HG03045 (cell line): ENCODE measurements at regions not wholly inside any gene's neighbourhood (a gene's known extent, or its start where the extent isn't known, plus 50 kb on each side); places are given as distances from the start of the nearest gene placed in this dataset.

Experiments
- ATAC-seq: cut with Tn5 transposase; IDR thresholded peaks from one replicate; pipeline ENCODE4 v1.9.1; 2021; ENCODE audit warnings: mild to moderate bottlenecking, moderate library complexity; ENCODE audit not compliant: unreplicated experiment

- no peak for ATAC-seq
Observed at GRCh38 chr4:189436207-189436606, 504.5 kb upstream of the FRG1 start.

DNA sequence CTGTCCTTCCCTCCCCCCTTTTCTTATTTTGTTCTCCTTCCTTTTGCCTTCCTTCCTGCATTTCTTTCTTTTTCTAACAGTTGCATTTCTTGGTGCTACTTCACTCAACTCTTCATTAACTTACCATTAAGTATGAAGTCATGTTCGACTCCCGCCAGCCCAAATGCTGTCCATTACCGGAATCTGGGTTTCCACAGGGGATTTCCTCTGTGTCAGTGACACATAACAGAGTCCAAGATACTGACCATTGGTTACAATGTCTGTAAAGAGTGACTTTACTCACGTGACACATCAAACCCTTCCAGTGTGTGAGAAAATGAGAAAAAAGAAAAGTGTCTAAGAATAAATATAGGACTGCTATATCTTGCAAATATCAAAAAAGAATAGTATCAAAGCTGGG, 500.0 kb upstream of the FRG1 start:
- ATAC-seq, result no peak

GRCh38 chr4:189443341-189443740, 497.3 kb upstream of the FRG1 start:
- ATAC-seq, result no peak

DNA sequence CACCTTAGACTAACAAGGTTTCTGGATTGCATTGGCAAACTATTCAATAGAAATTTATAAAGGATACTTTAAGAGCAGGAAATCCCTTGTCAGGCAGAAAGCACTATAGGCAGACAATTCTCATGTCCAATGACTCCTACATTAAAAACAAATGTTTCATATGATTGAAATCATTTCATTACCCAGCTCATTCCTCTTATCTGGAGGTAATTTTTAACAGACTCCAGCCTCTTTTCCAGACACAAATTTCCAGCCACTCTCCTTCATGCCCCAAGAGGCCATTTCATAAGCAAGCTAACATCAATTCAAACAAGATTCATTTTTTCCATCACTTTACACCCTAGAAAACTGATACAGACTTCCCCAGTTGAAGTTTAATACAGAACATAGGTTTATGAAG, 495.1 kb upstream of the FRG1 start:
- ATAC-seq, result no peak

- no peak for ATAC-seq
Observed at GRCh38 chr4:189463734-189464133, 476.9 kb upstream of the FRG1 start.

- no peak for ATAC-seq
Observed at GRCh38 chr4:189494407-189494806, 446.3 kb upstream of the FRG1 start.

DNA sequence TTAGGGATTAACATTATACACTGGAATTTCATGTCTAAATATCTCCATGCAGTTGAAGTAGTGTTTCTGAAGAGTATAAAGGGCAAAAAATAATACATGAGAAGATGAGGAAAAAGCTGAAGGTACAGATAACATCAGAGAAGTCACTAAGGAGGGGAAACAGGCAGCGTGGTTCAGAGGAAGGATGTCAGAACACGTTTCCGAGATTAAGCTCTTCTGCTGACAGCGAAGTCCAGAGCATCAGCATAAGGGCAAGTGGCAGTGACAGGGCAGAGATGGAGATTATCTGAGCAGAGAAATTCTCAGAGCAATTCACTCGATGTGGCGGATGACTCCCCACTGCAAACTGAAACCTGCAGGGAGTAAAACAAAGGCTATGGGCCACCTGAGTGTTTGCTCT, 443.2 kb upstream of the FRG1 start:
- ATAC-seq, result no peak

GRCh38 chr4:189497996-189498395, 442.7 kb upstream of the FRG1 start:
- no peak for ATAC-seq

DNA sequence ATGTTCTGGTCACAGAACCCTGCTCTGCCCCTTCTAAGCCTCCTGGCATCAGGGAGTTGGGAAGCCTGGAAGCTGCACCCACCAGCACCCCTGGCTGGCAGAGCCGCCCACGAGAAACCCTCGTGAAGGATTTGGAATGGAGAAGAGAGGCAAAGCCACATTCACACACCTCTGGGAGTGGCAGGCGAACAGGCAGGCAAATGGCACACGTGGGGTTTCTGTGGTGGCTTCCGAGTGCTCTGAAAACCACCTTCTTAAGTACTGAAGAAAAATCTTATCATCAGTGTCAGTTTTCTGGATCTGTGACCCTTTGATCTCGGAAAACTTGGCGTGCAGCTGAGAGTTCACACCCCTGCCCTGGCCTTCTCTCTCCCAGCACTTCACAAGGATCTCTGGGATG, 442.2 kb upstream of the FRG1 start:
- no peak for ATAC-seq

- ATAC-seq, result no peak
Observed at GRCh38 chr4:189499696-189500095, 441.0 kb upstream of the FRG1 start.

DNA sequence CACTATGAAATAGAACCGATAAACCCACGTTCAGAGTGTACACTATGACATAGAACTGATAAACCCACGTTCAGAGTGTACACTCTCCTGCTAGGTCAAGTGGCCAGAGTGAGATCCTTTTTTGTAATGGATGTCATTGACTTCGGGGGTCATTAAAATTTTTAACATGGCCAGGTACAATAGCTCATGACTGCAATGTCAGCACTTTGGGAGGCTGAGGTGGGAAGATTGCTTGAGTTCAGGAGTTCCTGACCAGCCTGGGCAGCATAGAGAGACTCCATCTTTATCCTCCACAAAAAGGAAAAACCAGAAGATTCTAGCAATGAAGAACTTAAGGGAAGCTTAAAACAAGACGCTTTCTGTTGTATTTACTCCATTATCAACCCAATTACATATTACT, 439.7 kb upstream of the FRG1 start:
- ATAC-seq, result no peak

GRCh38 chr4:189502841-189503435, 437.7 kb upstream of the FRG1 start:
- peak; percentile 49 for ATAC-seq

GRCh38 chr4:189504220-189504619, 436.5 kb upstream of the FRG1 start:
- ATAC-seq, result no peak

DNA sequence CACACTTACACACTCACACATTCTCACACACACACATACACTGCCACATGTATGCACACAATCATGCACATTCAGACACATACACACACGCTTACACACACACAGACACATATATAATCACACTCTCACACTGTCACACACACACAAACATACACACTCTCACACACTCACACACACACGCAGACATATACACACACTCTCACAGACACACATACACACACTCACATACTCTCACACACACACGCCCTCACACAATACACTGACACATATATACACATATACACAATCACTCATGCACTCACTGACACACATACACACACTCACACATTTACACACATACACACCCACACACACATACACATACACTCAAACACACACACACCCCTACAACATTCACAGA, 435.3 kb upstream of the FRG1 start:
- no peak for ATAC-seq

- ATAC-seq, result no peak
Observed at GRCh38 chr4:189506080-189506479, 434.6 kb upstream of the FRG1 start.

DNA sequence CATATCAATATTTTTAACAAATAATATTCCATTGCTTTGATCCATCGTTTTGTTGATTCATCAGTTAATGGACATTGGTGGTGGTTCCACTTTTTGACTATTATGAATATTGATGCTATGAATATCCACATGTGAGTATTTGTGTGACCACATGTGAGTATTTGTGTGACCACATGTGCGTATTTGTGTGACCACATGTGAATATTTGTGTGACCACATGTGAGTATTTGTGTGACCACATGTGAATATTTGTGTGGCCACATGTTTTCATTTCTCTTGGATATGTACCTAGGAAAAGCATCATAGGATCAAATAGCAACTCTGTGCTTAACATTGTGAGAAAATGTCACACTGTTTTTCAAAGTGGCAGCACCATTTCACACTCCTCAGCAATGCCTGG, 433.6 kb upstream of the FRG1 start:
- no peak for ATAC-seq

DNA sequence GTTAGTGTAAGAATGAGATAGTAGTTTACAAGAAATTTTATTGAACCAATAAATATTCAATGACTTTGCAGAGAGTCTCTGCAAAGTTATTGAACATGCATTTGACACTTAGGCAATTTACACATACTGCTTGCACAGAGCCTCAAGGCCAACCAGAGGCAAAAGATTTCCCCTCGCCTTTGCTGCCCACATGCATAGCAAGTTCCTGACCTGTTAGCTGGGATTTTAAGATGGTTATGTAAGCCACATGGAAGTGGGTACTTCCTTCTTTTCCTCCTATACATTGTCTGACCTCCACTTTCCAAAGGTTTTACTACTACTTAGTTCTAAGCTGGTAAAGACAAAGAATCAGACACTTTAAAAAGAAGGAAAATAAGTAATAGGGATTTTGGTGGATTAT, 430.1 kb upstream of the FRG1 start:
- no peak for ATAC-seq

- ATAC-seq, result no peak
Observed at GRCh38 chr4:189511581-189511980, 429.1 kb upstream of the FRG1 start.

GRCh38 chr4:189513421-189513820, 427.3 kb upstream of the FRG1 start:
- no peak for ATAC-seq

DNA sequence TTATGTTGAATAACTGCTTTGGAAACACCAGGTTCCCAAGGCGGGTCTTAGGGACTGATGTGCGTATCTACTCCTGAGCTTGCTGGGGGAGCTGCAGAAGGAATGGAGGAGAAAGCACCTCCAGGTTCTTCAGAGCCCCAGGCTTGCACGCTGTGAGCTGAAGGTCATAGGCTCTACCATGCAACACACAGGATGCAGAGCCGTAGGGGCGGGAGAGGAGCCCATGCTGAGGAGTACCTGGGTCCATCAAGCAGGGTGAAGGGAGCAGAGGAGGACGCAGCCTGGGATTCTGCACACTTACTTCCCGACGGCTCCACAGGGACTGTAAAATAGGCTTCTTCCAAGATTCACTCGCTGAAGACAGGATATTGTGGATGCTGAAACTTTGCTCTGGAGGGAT, 426.5 kb upstream of the FRG1 start:
- no peak for ATAC-seq

DNA sequence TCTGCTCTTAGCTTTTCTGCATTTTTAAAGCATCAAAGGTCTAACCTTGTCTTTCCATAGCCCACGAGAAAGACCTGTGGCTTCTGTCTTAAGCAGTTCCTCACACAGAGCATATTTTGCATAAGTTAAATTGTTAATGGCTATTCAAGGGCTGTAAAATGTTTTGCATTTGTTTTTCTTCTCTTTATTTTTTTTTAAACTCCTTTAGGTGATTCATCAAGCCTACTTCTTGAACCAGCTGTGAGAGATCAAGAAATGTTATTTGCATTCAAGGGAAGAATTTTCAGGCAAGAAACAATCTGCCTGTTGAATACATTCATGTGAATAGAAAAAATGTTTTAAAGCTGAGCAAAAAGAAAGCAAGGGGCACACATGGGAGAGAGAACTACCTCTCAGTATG, 423.8 kb upstream of the FRG1 start:
- ATAC-seq, result no peak

GRCh38 chr4:189519186-189519585, 421.5 kb upstream of the FRG1 start:
- no peak for ATAC-seq

GRCh38 chr4:189525304-189525703, 415.4 kb upstream of the FRG1 start:
- ATAC-seq, result no peak

DNA sequence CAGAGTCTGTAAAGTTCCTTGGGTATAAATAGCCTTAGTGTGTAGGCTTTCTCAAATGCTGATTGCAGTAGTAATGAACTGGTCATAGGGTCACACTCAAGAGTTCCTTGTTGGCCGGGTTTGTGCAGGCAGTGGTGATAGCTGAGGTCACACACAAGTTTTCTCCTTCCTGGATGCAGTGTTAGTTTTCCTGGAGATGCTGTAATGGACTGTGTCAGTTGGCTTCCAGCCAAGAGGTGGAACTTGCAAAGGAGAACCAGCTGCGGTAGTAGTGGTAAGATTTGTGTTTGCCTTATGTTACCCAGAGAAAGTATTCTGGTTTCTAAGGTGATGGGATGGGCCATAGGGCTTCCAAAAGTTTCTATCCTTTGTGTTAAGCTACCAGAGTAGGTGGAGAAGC, 409.8 kb upstream of the FRG1 start:
- no peak for ATAC-seq
